ENCODE measurements at regions not wholly inside any gene's neighbourhood (a gene's known extent, or its start where the extent isn't known, plus 50 kb on each side); places are given as distances from the start of the nearest gene placed in this dataset.
"Not testable (repeated sequence)": the region's sequence is repeated elsewhere in the genome, so short reads cannot be mapped to it uniquely, and the experiment has no call there.

GRCh38 chr19:27860309-27860934 lies 1352.5 kb downstream of the UQCRFS1 start:
- Histone ChIP-seq H3K4me3 (ENCODE audit: low read depth, low read length) (no peak overlapping the region), H3K27me3 (ENCODE audit: control insufficient read depth, insufficient read depth, low read length) (no peaks in the 10 kb centered on the region), H3K36me3 (ENCODE audit: control insufficient read depth, insufficient read depth, low read length) (no peaks in the 10 kb centered on the region)
- DNase-seq (ENCODE audit: low read depth) (no peak), FAIRE-seq (no peak)
- no peak for TF ChIP-seq CTCF (IDR thresholded peaks at IDR 0.05; ENCODE audit: insufficient read depth, low read length, severe bottlenecking)

- Histone ChIP-seq H3K27me3 (ENCODE audit: control insufficient read depth, insufficient read depth, low read length) (no peaks in the 10 kb centered on the region), H3K36me3 (ENCODE audit: control insufficient read depth, insufficient read depth, low read length) (no peaks in the 10 kb centered on the region), H3K4me3 (ENCODE audit: low read depth, low read length) (no peak overlapping the region)
- DNase-seq (ENCODE audit: low read depth) (no peak), FAIRE-seq (no peak)
- TF ChIP-seq CTCF (IDR thresholded peaks at IDR 0.05; ENCODE audit: insufficient read depth, low read length, severe bottlenecking): no peak
Observed at GRCh38 chr19:27859689-27860088, 1353.3 kb downstream of the UQCRFS1 start.

- no peak for FAIRE-seq
- Histone ChIP-seq H3K36me3 (ENCODE audit: control insufficient read depth, insufficient read depth, low read length) (no peaks in the 10 kb centered on the region), H3K4me3 (ENCODE audit: low read depth, low read length) (no peak overlapping the region), H3K27me3 (ENCODE audit: control insufficient read depth, insufficient read depth, low read length) (no peaks in the 10 kb centered on the region)
- TF ChIP-seq CTCF (IDR thresholded peaks at IDR 0.05; ENCODE audit: insufficient read depth, low read length, severe bottlenecking): no peak
- no peak for DNase-seq (ENCODE audit: low read depth)
Observed at GRCh38 chr19:27858981-27859581, 1353.9 kb downstream of the UQCRFS1 start.

GRCh38 chr19:27852931-27853330 lies 1360.0 kb downstream of the UQCRFS1 start:
- H3K27me3 ChIP-seq (ENCODE audit: control insufficient read depth, insufficient read depth, low read length); H3K36me3 ChIP-seq (ENCODE audit: control insufficient read depth, insufficient read depth, low read length); FAIRE-seq; DNase-seq (ENCODE audit: low read depth); H3K4me3 ChIP-seq (ENCODE audit: low read depth, low read length): not testable (repeated sequence)

GRCh38 chr19:27851543-27852060 lies 1361.3 kb downstream of the UQCRFS1 start:
- H3K27me3 ChIP-seq (ENCODE audit: control insufficient read depth, insufficient read depth, low read length): no peaks in the 10 kb centered on the region
- H3K4me3 ChIP-seq (ENCODE audit: low read depth, low read length): no peak overlapping the region
- no peak for TF ChIP-seq CTCF (IDR thresholded peaks at IDR 0.05; ENCODE audit: insufficient read depth, low read length, severe bottlenecking)
- no peak for FAIRE-seq
- no peaks in the 10 kb centered on the region for H3K36me3 ChIP-seq (ENCODE audit: control insufficient read depth, insufficient read depth, low read length)
- no peak for DNase-seq (ENCODE audit: low read depth)

GRCh38 chr19:27851002-27851481 lies 1361.9 kb downstream of the UQCRFS1 start:
- Histone ChIP-seq H3K36me3 (ENCODE audit: control insufficient read depth, insufficient read depth, low read length) (no peaks in the 10 kb centered on the region), H3K4me3 (ENCODE audit: low read depth, low read length) (no peak overlapping the region), H3K27me3 (ENCODE audit: control insufficient read depth, insufficient read depth, low read length) (no peaks in the 10 kb centered on the region)
- TF ChIP-seq CTCF (IDR thresholded peaks at IDR 0.05; ENCODE audit: insufficient read depth, low read length, severe bottlenecking): no peak
- no peak for DNase-seq (ENCODE audit: low read depth)
- FAIRE-seq: no peak

All from bronchial epithelial cell (primary cell).